H1 (cell line): ENCODE measurements at regions not wholly inside any gene's neighbourhood (a gene's known extent, or its start where the extent isn't known, plus 50 kb on each side); places are given as distances from the start of the nearest gene placed in this dataset.
"Not testable (repeated sequence)": the region's sequence is repeated elsewhere in the genome, so short reads cannot be mapped to it uniquely, and the experiment has no call there.

Experiments used
- CTCF ChIA-PET: fragments of 300-600 bp; sonication (Branson Sonifier 250); formaldehyde crosslinking; loops from one replicate; lab custom pipeline; 2021; ENCODE audit not compliant: partially characterized antibody; lab: Charles Lee
- POLR2A ChIA-PET: fragments of 300-600 bp; sonication (Branson Sonifier 250); formaldehyde crosslinking; loops from one replicate; lab custom pipeline; 2021; ENCODE audit warnings: inconsistent platforms; ENCODE audit not compliant: partially characterized antibody; lab: Charles Lee
- DNase-seq, 2 experiments: peaks; one replicate each; pipeline versions ENCODE4 v3.0.0 to v3.0.0-alpha.2; 2010 to 2022; ENCODE audit warnings: low spot score in 2 of 2, low read depth in 1 of 2, mixed read lengths in 1 of 2
- FAIRE-seq: peaks from 2 replicates; lab custom pipeline; 2011; peaks lifted over from hg19 to GRCh38; lab: Jason Lieb, UNC
- H2AFZ ChIP-seq: 2 replicates; pipeline ENCODE4 v1.8.1; 2012; ENCODE audit warnings: low read length, inconsistent platforms
- H2AK5ac ChIP-seq: 2 replicates; pipeline ENCODE4 v1.6.1; 2013; ENCODE audit warnings: low read depth, low read length
- H2BK120ac ChIP-seq: replicated peaks from 2 replicates; pipeline ENCODE3; 2013; ENCODE audit warnings: low read depth, low read length, inconsistent platforms
- H2BK12ac ChIP-seq: 2 replicates; pipeline ENCODE4 v1.6.1; 2013; ENCODE audit warnings: low read depth, low read length
- H2BK15ac ChIP-seq: 2 replicates; pipeline ENCODE4 v1.6.1; 2013; ENCODE audit warnings: low read length
- H2BK20ac ChIP-seq: 2 replicates; pipeline ENCODE4 v1.6.1; 2013; ENCODE audit warnings: low read length
- H2BK5ac ChIP-seq: 2 replicates; pipeline ENCODE4 v1.6.1; 2013; ENCODE audit warnings: low read depth, low read length
- H3K14ac ChIP-seq: 2 replicates; pipeline ENCODE4 v1.6.1; 2013; ENCODE audit warnings: inconsistent platforms; ENCODE audit not compliant: insufficient read length
- H3K18ac ChIP-seq: 2 replicates; pipeline ENCODE4 v1.6.1; 2013; ENCODE audit warnings: low read length; ENCODE audit errors: extremely low read depth
- H3K23ac ChIP-seq: 2 replicates; pipeline ENCODE4 v1.6.1; 2013; ENCODE audit warnings: inconsistent platforms; ENCODE audit not compliant: insufficient read length
- H3K23me2 ChIP-seq: 2 replicates; pipeline ENCODE4 v1.6.1; 2013; ENCODE audit warnings: low read depth, low read length
- H3K27ac ChIP-seq: 2 replicates; pipeline ENCODE4 v1.6.1; 2011; ENCODE audit warnings: low read depth, low read length, inconsistent platforms
- H3K27me3 ChIP-seq, 4 experiments: replicated peaks in 1 of 4; 1 replicate in 1 of 4; 2 replicates in 3 of 4; pipeline versions ENCODE4 v1.6.1 to v1.8.1; 2011 to 2013; ENCODE audit warnings: low read length in 3 of 4, mild to moderate bottlenecking in 3 of 4, inconsistent platforms in 2 of 4, mixed read lengths in 2 of 4, moderate library complexity in 1 of 4; ENCODE audit not compliant: control insufficient read depth in 3 of 4, insufficient read depth in 3 of 4; ENCODE audit errors: extremely low read depth in 1 of 4
- H3K36me3 ChIP-seq, 4 experiments: 2 replicates each; pipeline versions ENCODE4 v1.6.1 to v1.8.1; 2011 to 2013; ENCODE audit warnings: mild to moderate bottlenecking in 4 of 4, low read length in 3 of 4, moderate library complexity in 2 of 4, control low read depth in 1 of 4, inconsistent platforms in 1 of 4; ENCODE audit not compliant: insufficient read depth in 4 of 4, control insufficient read depth in 2 of 4
- H3K4ac ChIP-seq: replicated peaks from 2 replicates; pipeline ENCODE3; 2013; ENCODE audit warnings: low read length, low read depth, mixed read lengths, inconsistent platforms; ENCODE audit not compliant: insufficient read length
- H3K4me1 ChIP-seq, 4 experiments: replicated peaks in 1 of 4; 1 replicate in 1 of 4; 2 replicates in 3 of 4; pipeline versions ENCODE4 v1.6.1 to v1.8.1; 2011 to 2013; ENCODE audit warnings: low read length in 3 of 4, inconsistent platforms in 2 of 4, mixed read lengths in 1 of 4; ENCODE audit not compliant: insufficient read depth in 4 of 4, control insufficient read depth in 3 of 4
- H3K4me2 ChIP-seq, 2 experiments: 2 replicates each; pipeline versions ENCODE4 v1.6.1 to v1.8.1; 2011 to 2013; ENCODE audit warnings: low read depth in 2 of 2, low read length in 2 of 2, control low read depth in 1 of 2, inconsistent platforms in 1 of 2, mild to moderate bottlenecking in 1 of 2; ENCODE audit not compliant: insufficient read depth in 1 of 2
- H3K4me3 ChIP-seq, 4 experiments: fragments of 200-600, 300-600 bp in 1 of 4; sonication (generic), shearing (Covaris generic), sonication (Bioruptor Twin) in 1 of 4; 2 replicates each; pipeline versions ENCODE4 v1.5.1 to v1.8.1; 2011 to 2016; ENCODE audit warnings: low read length in 4 of 4, low read depth in 3 of 4, control low read depth in 2 of 4, inconsistent platforms in 2 of 4, mild to moderate bottlenecking in 2 of 4, mixed read lengths in 1 of 4, moderate library complexity in 1 of 4; ENCODE audit not compliant: insufficient read depth in 2 of 4; ENCODE audit errors: extremely low read depth in 1 of 4
- H3K56ac ChIP-seq: replicated peaks from 2 replicates; pipeline ENCODE3; 2013; ENCODE audit warnings: low read depth, mild to moderate bottlenecking, mixed read lengths, low read length, inconsistent platforms; ENCODE audit not compliant: insufficient read length
- H3K79me1 ChIP-seq: 2 replicates; pipeline ENCODE4 v1.6.1; 2013; ENCODE audit warnings: low read depth, low read length, control low read depth
- H3K79me2 ChIP-seq, 2 experiments: 2 replicates each; pipeline versions ENCODE4 v1.6.1 to v1.8.1; 2012 to 2013; ENCODE audit warnings: low read length in 2 of 2, mild to moderate bottlenecking in 2 of 2, inconsistent platforms in 1 of 2; ENCODE audit not compliant: insufficient read depth in 2 of 2, control insufficient read depth in 1 of 2
- H3K9ac ChIP-seq, 4 experiments: replicated peaks in 1 of 4; 1 replicate in 1 of 4; 2 replicates in 3 of 4; pipeline versions ENCODE4 v1.6.1 to v1.8.1; 2011 to 2013; ENCODE audit warnings: low read depth in 3 of 4, low read length in 3 of 4, control low read depth in 2 of 4, mild to moderate bottlenecking in 2 of 4, moderate library complexity in 2 of 4, inconsistent platforms in 1 of 4; ENCODE audit errors: extremely low read depth in 1 of 4
- H3K9me3 ChIP-seq, 2 experiments: 2 replicates each; pipeline versions ENCODE4 v1.6.1 to v1.8.1; 2012 to 2013; ENCODE audit warnings: mild to moderate bottlenecking in 2 of 2, moderate library complexity in 2 of 2, control low read depth in 1 of 2, inconsistent platforms in 1 of 2, low read depth in 1 of 2, low read length in 1 of 2, mixed read lengths in 1 of 2; ENCODE audit not compliant: insufficient read depth in 2 of 2
- H4K20me1 ChIP-seq, 2 experiments: replicated peaks in 1 of 2; 2 replicates each; pipeline versions ENCODE3 to v1.8.1; 2011 to 2013; ENCODE audit warnings: inconsistent platforms in 2 of 2, low read length in 2 of 2, mild to moderate bottlenecking in 1 of 2; ENCODE audit not compliant: insufficient read depth in 2 of 2, control insufficient read depth in 1 of 2
- H4K5ac ChIP-seq: 2 replicates; pipeline ENCODE4 v1.6.1; 2013; ENCODE audit warnings: low read length, low read depth, mixed read lengths, inconsistent platforms; ENCODE audit not compliant: insufficient read length
- H4K8ac ChIP-seq: 2 replicates; pipeline ENCODE4 v1.8.0; 2013; ENCODE audit warnings: mild to moderate bottlenecking, moderate library complexity, low read length, inconsistent platforms; ENCODE audit not compliant: insufficient read depth; ENCODE audit errors: extremely low read depth
- H4K91ac ChIP-seq: replicated peaks from 2 replicates; pipeline ENCODE3; 2013; ENCODE audit warnings: low read length, mixed read lengths, inconsistent platforms; ENCODE audit not compliant: insufficient read length
- CHD1 ChIP-seq: IDR thresholded peaks from 2 replicates; pipeline ENCODE4 v1.6.1; 2012; ENCODE audit warnings: low read depth, low read length, improper control_type of control experiment
- CREB1 ChIP-seq: IDR thresholded peaks from 2 replicates; pipeline ENCODE4 v1.6.1; 2012; ENCODE audit warnings: inconsistent platforms
- KDM1A ChIP-seq: fragments of 200-600, 300-600 bp; sonication (generic); IDR thresholded peaks from 2 replicates; pipeline ENCODE4 v1.7.1; 2016; ENCODE audit warnings: mild to moderate bottlenecking, low read length, borderline replicate concordance
- TEAD4 ChIP-seq: IDR thresholded peaks from 2 replicates; pipeline ENCODE4 v1.6.1; 2012; ENCODE audit warnings: low read depth, low read length, inconsistent platforms, mixed read lengths

- no peak for TF ChIP-seq KDM1A
- no peak for TF ChIP-seq TEAD4
- TF ChIP-seq CREB1: no peak
- no peak for TF ChIP-seq CHD1
Observed at GRCh38 chr14:85075694-85076476, 454.1 kb upstream of the FLRT2 start (continued).

GRCh38 chr14:85077716-85078115 is 452.2 kb upstream of the FLRT2 start:
- DNase-seq, H4K5ac ChIP-seq, H2BK20ac ChIP-seq, H2BK15ac ChIP-seq, H3K36me3 ChIP-seq, H4K20me1 ChIP-seq, FAIRE-seq, H2AFZ ChIP-seq, H3K27me3 ChIP-seq, H3K4me2 ChIP-seq, H4K91ac ChIP-seq, H3K23me2 ChIP-seq, H2BK5ac ChIP-seq, H4K8ac ChIP-seq, H3K23ac ChIP-seq, H3K79me2 ChIP-seq, H3K4me3 ChIP-seq, H3K9me3 ChIP-seq, H2BK12ac ChIP-seq, H3K14ac ChIP-seq, CTCF ChIA-PET, H3K18ac ChIP-seq, H2BK120ac ChIP-seq, H2AK5ac ChIP-seq, H3K56ac ChIP-seq, H3K27ac ChIP-seq, H3K9ac ChIP-seq, H3K79me1 ChIP-seq, POLR2A ChIA-PET, H3K4ac ChIP-seq, H3K4me1 ChIP-seq: not testable (repeated sequence)
